ENCODE measurements at regions not wholly inside any gene's neighbourhood (a gene's known extent, or its start where the extent isn't known, plus 50 kb on each side); places are given as distances from the start of the nearest gene placed in this dataset.

DNA sequence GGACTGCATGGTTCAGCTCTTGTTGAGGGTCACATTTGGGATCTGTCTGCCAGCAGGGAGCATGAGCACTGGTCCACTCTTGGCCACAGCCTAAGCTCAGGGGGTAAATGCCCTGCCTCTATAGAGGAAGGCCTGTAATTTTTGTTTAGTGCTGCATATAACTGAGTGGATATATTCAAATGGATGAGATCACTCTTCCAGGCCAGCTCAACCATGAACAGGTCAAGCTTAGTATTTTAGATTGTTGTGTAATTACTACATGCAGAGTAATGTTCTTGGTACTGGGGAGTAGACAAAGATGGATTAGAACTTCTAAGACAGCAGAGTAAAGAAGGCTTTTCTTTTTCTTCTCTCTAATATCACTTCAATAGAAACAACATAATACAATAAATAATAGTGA is 376.9 kb downstream of the GPATCH2 start:
- Histone ChIP-seq H3K9me2 (replicated peaks; ENCODE audit: low read depth, low read length) (no peaks in the 10 kb centered on the region), H2AFZ (ENCODE audit: low read length) (no peak overlapping the region), H3K4me2 (ENCODE audit: low read depth, low read length, poor library complexity, severe bottlenecking) (no peak overlapping the region), H4K20me1 (ENCODE audit: insufficient read depth, low read length, poor library complexity, severe bottlenecking) (no peaks in the 10 kb centered on the region), H3F3A (ENCODE audit: low read depth) (no peaks in the 10 kb centered on the region), H3K9ac (ENCODE audit: low read depth, low read length, poor library complexity, severe bottlenecking) (no peak overlapping the region), H3K79me2 (ENCODE audit: insufficient read depth, low read length) (no peaks in the 10 kb centered on the region), H3K27me3 (ENCODE audit: insufficient read depth, low read length, poor library complexity, severe bottlenecking) (no peaks in the 10 kb centered on the region), H3K9me3 (ENCODE audit: insufficient read depth, low read depth, low read length) (no peaks in the 10 kb centered on the region), H3K4me1 (ENCODE audit: insufficient read depth, low read length, poor library complexity, severe bottlenecking) (no peaks in the 10 kb centered on the region), H3K4me3 (ENCODE audit: low read length, poor library complexity, severe bottlenecking) (no peak overlapping the region), H3K36me3 (ENCODE audit: insufficient read depth, low read length) (no peaks in the 10 kb centered on the region)
- no peak for TF ChIP-seq EZH2phosphoT487 (IDR thresholded peaks at IDR 0.05; ENCODE audit: borderline replicate concordance)
- TF ChIP-seq, protein P1, sequence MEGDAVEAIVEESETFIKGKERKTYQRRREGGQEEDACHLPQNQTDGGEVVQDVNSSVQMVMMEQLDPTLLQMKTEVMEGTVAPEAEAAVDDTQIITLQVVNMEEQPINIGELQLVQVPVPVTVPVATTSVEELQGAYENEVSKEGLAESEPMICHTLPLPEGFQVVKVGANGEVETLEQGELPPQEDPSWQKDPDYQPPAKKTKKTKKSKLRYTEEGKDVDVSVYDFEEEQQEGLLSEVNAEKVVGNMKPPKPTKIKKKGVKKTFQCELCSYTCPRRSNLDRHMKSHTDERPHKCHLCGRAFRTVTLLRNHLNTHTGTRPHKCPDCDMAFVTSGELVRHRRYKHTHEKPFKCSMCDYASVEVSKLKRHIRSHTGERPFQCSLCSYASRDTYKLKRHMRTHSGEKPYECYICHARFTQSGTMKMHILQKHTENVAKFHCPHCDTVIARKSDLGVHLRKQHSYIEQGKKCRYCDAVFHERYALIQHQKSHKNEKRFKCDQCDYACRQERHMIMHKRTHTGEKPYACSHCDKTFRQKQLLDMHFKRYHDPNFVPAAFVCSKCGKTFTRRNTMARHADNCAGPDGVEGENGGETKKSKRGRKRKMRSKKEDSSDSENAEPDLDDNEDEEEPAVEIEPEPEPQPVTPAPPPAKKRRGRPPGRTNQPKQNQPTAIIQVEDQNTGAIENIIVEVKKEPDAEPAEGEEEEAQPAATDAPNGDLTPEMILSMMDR (conservative IDR thresholded peaks at IDR 0.05; ENCODE audit: low read length): no peak

DNA sequence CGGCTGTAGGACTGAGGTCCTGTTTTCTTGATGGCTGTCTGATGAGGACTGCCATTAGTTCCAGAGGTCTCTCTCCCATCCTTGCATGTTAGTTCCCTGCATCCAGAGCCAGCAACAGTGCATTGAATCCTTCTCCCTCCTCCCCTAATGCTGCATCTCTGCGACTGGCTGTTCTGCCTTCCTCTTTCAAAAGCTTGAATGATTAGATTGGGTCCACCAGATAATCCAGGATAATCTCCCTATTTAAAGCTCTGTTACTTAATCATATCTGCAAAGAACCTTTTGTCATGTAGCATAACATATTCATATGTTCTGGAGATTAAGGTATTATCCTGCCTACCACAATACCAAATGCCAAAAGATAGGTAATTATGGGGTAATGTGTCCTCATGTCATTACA is 377.5 kb downstream of the GPATCH2 start:
- Histone ChIP-seq H3K9me3 (ENCODE audit: insufficient read depth, low read depth, low read length) (no peaks in the 10 kb centered on the region), H3K4me1 (ENCODE audit: insufficient read depth, low read length, poor library complexity, severe bottlenecking) (no peaks in the 10 kb centered on the region), H3K27me3 (ENCODE audit: insufficient read depth, low read length, poor library complexity, severe bottlenecking) (no peaks in the 10 kb centered on the region), H2AFZ (ENCODE audit: low read length) (no peak overlapping the region), H3K9ac (ENCODE audit: low read depth, low read length, poor library complexity, severe bottlenecking) (no peak overlapping the region), H3K4me2 (ENCODE audit: low read depth, low read length, poor library complexity, severe bottlenecking) (no peak overlapping the region), H3F3A (ENCODE audit: low read depth) (no peaks in the 10 kb centered on the region), H3K36me3 (ENCODE audit: insufficient read depth, low read length) (no peaks in the 10 kb centered on the region), H3K9me2 (replicated peaks; ENCODE audit: low read depth, low read length) (no peaks in the 10 kb centered on the region), H4K20me1 (ENCODE audit: insufficient read depth, low read length, poor library complexity, severe bottlenecking) (no peaks in the 10 kb centered on the region), H3K4me3 (ENCODE audit: low read length, poor library complexity, severe bottlenecking) (no peak overlapping the region), H3K79me2 (ENCODE audit: insufficient read depth, low read length) (no peaks in the 10 kb centered on the region)
- TF ChIP-seq EZH2phosphoT487 (IDR thresholded peaks at IDR 0.05; ENCODE audit: borderline replicate concordance): no peak
- TF ChIP-seq, protein P1 (conservative IDR thresholded peaks at IDR 0.05; ENCODE audit: low read length): no peak

DNA sequence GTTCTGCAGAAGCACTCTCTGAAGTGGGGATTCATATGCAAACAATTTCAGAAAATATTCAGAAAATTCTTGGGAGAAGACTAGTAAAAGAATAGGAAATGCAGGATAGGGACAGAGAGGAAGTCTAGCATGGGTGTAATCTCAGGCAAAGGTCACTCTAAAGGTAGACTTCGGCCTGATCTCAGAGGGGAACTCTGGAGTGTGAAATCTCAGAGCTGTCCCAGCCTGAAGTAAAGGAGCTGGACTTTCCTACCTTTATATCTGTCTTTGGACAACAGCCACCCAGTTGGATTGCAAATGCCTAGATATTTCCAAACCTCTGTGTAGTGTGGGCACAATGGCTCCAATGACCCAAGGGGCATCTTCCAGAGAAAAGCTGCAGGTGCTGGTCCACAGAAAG is 379.8 kb downstream of the GPATCH2 start:
- Histone ChIP-seq H3K4me1 (ENCODE audit: insufficient read depth, low read length, poor library complexity, severe bottlenecking) (no peaks in the 10 kb centered on the region), H3K36me3 (ENCODE audit: insufficient read depth, low read length) (no peaks in the 10 kb centered on the region), H3K79me2 (ENCODE audit: insufficient read depth, low read length) (no peaks in the 10 kb centered on the region), H3K9me2 (replicated peaks; ENCODE audit: low read depth, low read length) (no peaks in the 10 kb centered on the region), H2AFZ (ENCODE audit: low read length) (no peak overlapping the region), H3K4me2 (ENCODE audit: low read depth, low read length, poor library complexity, severe bottlenecking) (no peak overlapping the region), H3K4me3 (ENCODE audit: low read length, poor library complexity, severe bottlenecking) (no peak overlapping the region), H3F3A (ENCODE audit: low read depth) (no peaks in the 10 kb centered on the region), H4K20me1 (ENCODE audit: insufficient read depth, low read length, poor library complexity, severe bottlenecking) (no peaks in the 10 kb centered on the region), H3K27me3 (ENCODE audit: insufficient read depth, low read length, poor library complexity, severe bottlenecking) (no peaks in the 10 kb centered on the region), H3K9ac (ENCODE audit: low read depth, low read length, poor library complexity, severe bottlenecking) (no peak overlapping the region), H3K9me3 (ENCODE audit: insufficient read depth, low read depth, low read length) (no peaks in the 10 kb centered on the region)
- TF ChIP-seq, protein P1 (conservative IDR thresholded peaks at IDR 0.05; ENCODE audit: low read length): no peak
- TF ChIP-seq EZH2phosphoT487 (IDR thresholded peaks at IDR 0.05; ENCODE audit: borderline replicate concordance): no peak

All from Loucy (cell line).